A549 (cell line): ENCODE measurements at regions not wholly inside any gene's neighbourhood (a gene's known extent, or its start where the extent isn't known, plus 50 kb on each side); places are given as distances from the start of the nearest gene placed in this dataset.

Source experiments
- CEBPB ChIP-seq, 2 experiments: fragments of >200 bp in 1 of 2; sonication (Bioruptor Twin) in 1 of 2; formaldehyde crosslinking in 1 of 2; IDR thresholded peaks; 2 replicates each; pipeline ENCODE4 v1.6.1; 2012 to 2016
- CHD2 ChIP-seq: fragments of 150-350 bp; IDR thresholded peaks from 2 replicates; pipeline ENCODE4 v1.6.1; 2014; ENCODE audit warnings: low read length; ENCODE audit not compliant: partially characterized antibody
- EHMT2 ChIP-seq: fragments of 200-600 bp; sonication (generic); IDR thresholded peaks from 2 replicates; pipeline ENCODE4 v1.6.1; 2016; ENCODE audit warnings: antibody characterized with exemption, low read depth, mild to moderate bottlenecking, moderate library complexity
- JUN ChIP-seq, 2 experiments: fragments of >200 bp; sonication (Bioruptor Twin); formaldehyde crosslinking; IDR thresholded peaks; 2 replicates in 1 of 2; 3 replicates in 1 of 2; pipeline ENCODE4 v1.6.1; 2016 to 2017
- KDM5A ChIP-seq: fragments of 200-600 bp; sonication (generic); IDR thresholded peaks from 2 replicates; pipeline ENCODE4 v1.6.1; 2016; ENCODE audit warnings: antibody characterized with exemption, mild to moderate bottlenecking
- POLR2A ChIP-seq: IDR thresholded peaks from 2 replicates; pipeline ENCODE4 v1.6.1; 2012; ENCODE audit warnings: mild to moderate bottlenecking, low read length
- RAD21 ChIP-seq, 2 experiments: fragments of >200 bp in 1 of 2; sonication (Bioruptor Twin) in 1 of 2; formaldehyde crosslinking in 1 of 2; IDR thresholded peaks in 1 of 2; conservative IDR thresholded peaks in 1 of 2; 2 replicates in 1 of 2; 3 replicates in 1 of 2; pipeline ENCODE4 v1.6.1; 2012 to 2018; ENCODE audit warnings: inconsistent platforms in 1 of 2
- TP53 ChIP-seq: fragments of 250-450 bp; sonication (Bioruptor Pico); IDR thresholded peaks from 2 replicates; pipeline ENCODE4 v1.5.0; 2021; ENCODE audit warnings: mild to moderate bottlenecking, moderate library complexity
- TF ChIP-seq, protein P1 (sequence below): fragments of 200-600 bp; sonication (generic); IDR thresholded peaks from 2 replicates; pipeline ENCODE4 v1.6.1; 2016; ENCODE audit warnings: antibody characterized with exemption, mild to moderate bottlenecking, moderate library complexity
- TF ChIP-seq, protein P2 (sequence below): fragments of >200 bp; sonication (Bioruptor Twin); formaldehyde crosslinking; IDR thresholded peaks from 3 replicates; pipeline ENCODE4 v1.5.1; 2016
- TF ChIP-seq, protein P3 (sequence below): fragments of 250-450 bp; sonication (Bioruptor Pico); IDR thresholded peaks from 2 replicates; pipeline ENCODE4 v1.5.0; 2021; ENCODE audit warnings: mild to moderate bottlenecking, moderate library complexity, borderline replicate concordance
- TF ChIP-seq, protein P4 (sequence below): fragments of 250-450 bp; sonication (Bioruptor Pico); IDR thresholded peaks from 2 replicates; pipeline ENCODE4 v1.5.0; 2020; ENCODE audit warnings: low read depth, mild to moderate bottlenecking, moderate library complexity

DNA sequence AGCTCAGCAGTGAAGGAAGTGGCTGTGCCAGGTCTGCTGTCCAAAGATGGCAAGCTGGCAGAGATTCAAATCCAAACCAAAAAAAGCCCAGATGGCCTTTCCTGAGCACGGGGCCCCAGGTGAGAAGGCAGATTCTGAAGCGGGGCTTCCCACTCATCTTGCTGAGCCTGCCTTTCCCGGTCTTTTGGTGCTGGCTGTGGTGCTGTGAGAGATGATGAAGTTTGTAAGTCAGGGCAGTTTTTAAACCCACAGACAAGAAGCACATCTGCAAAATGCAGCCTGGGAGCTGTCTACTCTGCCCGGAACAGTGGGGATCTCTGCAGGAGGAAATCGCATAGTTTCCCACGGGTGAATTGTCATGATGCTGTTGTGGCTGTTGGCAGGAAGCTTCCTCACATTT is 85.0 kb upstream of the IRX4 start:
- TF ChIP-seq CHD2: no peak
- TF ChIP-seq, protein P1, sequence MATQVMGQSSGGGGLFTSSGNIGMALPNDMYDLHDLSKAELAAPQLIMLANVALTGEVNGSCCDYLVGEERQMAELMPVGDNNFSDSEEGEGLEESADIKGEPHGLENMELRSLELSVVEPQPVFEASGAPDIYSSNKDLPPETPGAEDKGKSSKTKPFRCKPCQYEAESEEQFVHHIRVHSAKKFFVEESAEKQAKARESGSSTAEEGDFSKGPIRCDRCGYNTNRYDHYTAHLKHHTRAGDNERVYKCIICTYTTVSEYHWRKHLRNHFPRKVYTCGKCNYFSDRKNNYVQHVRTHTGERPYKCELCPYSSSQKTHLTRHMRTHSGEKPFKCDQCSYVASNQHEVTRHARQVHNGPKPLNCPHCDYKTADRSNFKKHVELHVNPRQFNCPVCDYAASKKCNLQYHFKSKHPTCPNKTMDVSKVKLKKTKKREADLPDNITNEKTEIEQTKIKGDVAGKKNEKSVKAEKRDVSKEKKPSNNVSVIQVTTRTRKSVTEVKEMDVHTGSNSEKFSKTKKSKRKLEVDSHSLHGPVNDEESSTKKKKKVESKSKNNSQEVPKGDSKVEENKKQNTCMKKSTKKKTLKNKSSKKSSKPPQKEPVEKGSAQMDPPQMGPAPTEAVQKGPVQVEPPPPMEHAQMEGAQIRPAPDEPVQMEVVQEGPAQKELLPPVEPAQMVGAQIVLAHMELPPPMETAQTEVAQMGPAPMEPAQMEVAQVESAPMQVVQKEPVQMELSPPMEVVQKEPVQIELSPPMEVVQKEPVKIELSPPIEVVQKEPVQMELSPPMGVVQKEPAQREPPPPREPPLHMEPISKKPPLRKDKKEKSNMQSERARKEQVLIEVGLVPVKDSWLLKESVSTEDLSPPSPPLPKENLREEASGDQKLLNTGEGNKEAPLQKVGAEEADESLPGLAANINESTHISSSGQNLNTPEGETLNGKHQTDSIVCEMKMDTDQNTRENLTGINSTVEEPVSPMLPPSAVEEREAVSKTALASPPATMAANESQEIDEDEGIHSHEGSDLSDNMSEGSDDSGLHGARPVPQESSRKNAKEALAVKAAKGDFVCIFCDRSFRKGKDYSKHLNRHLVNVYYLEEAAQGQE: no peak
- TF ChIP-seq KDM5A: no peak
- no peak for TF ChIP-seq CEBPB (IDR thresholded peaks at IDR 0.05)
- TF ChIP-seq, protein P2, sequence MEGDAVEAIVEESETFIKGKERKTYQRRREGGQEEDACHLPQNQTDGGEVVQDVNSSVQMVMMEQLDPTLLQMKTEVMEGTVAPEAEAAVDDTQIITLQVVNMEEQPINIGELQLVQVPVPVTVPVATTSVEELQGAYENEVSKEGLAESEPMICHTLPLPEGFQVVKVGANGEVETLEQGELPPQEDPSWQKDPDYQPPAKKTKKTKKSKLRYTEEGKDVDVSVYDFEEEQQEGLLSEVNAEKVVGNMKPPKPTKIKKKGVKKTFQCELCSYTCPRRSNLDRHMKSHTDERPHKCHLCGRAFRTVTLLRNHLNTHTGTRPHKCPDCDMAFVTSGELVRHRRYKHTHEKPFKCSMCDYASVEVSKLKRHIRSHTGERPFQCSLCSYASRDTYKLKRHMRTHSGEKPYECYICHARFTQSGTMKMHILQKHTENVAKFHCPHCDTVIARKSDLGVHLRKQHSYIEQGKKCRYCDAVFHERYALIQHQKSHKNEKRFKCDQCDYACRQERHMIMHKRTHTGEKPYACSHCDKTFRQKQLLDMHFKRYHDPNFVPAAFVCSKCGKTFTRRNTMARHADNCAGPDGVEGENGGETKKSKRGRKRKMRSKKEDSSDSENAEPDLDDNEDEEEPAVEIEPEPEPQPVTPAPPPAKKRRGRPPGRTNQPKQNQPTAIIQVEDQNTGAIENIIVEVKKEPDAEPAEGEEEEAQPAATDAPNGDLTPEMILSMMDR: no peak
- TF ChIP-seq POLR2A: no peak
- no peak for TF ChIP-seq EHMT2
- TF ChIP-seq, protein P3, sequence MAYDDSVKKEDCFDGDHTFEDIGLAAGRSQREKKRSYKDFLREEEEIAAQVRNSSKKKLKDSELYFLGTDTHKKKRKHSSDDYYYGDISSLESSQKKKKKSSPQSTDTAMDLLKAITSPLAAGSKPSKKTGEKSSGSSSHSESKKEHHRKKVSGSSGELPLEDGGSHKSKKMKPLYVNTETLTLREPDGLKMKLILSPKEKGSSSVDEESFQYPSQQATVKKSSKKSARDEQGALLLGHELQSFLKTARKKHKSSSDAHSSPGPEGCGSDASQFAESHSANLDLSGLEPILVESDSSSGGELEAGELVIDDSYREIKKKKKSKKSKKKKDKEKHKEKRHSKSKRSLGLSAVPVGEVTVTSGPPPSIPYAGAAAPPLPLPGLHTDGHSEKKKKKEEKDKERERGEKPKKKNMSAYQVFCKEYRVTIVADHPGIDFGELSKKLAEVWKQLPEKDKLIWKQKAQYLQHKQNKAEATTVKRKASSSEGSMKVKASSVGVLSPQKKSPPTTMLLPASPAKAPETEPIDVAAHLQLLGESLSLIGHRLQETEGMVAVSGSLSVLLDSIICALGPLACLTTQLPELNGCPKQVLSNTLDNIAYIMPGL (CRISPR knock-in tag): no peak
- TF ChIP-seq, protein P4, sequence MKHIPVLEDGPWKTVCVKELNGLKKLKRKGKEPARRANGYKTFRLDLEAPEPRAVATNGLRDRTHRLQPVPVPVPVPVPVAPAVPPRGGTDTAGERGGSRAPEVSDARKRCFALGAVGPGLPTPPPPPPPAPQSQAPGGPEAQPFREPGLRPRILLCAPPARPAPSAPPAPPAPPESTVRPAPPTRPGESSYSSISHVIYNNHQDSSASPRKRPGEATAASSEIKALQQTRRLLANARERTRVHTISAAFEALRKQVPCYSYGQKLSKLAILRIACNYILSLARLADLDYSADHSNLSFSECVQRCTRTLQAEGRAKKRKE (CRISPR knock-in tag): no peak
- TF ChIP-seq RAD21 (conservative IDR thresholded peaks at IDR 0.05 in 1 of 2, IDR thresholded peaks at IDR 0.05 in 1 of 2): no peak
- TF ChIP-seq TP53 (CRISPR knock-in tag): no peak
- no peak for TF ChIP-seq JUN (IDR thresholded peaks at IDR 0.05)
